Lung (tissue), 11 donors: ENCODE measurements at regions not wholly inside any gene's neighbourhood (a gene's known extent, or its start where the extent isn't known, plus 50 kb on each side); places are given as distances from the start of the nearest gene placed in this dataset.

ENCODE experiments used
- ATAC-seq: fragments of 200-7000 bp; cut with Tn5 transposase; one replicate; pipeline ENCODE4 v1.9.1; 2020; ENCODE audit warnings: moderate number of reproducible peaks; ENCODE audit not compliant: insufficient read depth, low FRiP score
- DNase-seq, 3 donors: peaks; one replicate each; pipeline ENCODE4 v3.0.0-alpha.2; 2013 to 2017
- H3K27ac ChIP-seq, 2 donors: one replicate each; pipeline ENCODE4 v1.5.1; 2013; ENCODE audit warnings: mild to moderate bottlenecking in 2 of 2, moderate library complexity in 2 of 2, control low read depth in 1 of 2, inconsistent platforms in 1 of 2, low read depth in 1 of 2, low read length in 1 of 2
- H3K27me3 ChIP-seq, 3 donors: one replicate each; pipeline ENCODE4 v1.5.1; 2013; ENCODE audit warnings: low read length in 2 of 3; ENCODE audit not compliant: control insufficient read depth in 3 of 3, insufficient read depth in 3 of 3
- H3K36me3 ChIP-seq, 4 donors: one replicate each; pipeline ENCODE4 v1.5.1; 2013; ENCODE audit warnings: low read length in 4 of 4, mild to moderate bottlenecking in 1 of 4, moderate library complexity in 1 of 4; ENCODE audit not compliant: control insufficient read depth in 4 of 4, insufficient read depth in 4 of 4
- H3K4me1 ChIP-seq, 5 donors: one replicate each; pipeline ENCODE4 v1.5.1; 2013; ENCODE audit warnings: low read length in 5 of 5, mild to moderate bottlenecking in 2 of 5, moderate library complexity in 1 of 5; ENCODE audit not compliant: control insufficient read depth in 5 of 5, insufficient read depth in 5 of 5
- H3K4me3 ChIP-seq: one replicate; pipeline ENCODE4 v1.5.1; 2013; ENCODE audit warnings: mild to moderate bottlenecking, control low read depth, moderate library complexity
- H3K9ac ChIP-seq, 2 donors: one replicate each; pipeline ENCODE4 v1.5.1; 2013; ENCODE audit warnings: low read length in 2 of 2, control low read depth in 1 of 2; ENCODE audit not compliant: insufficient read depth in 1 of 2
- H3K9me3 ChIP-seq, 4 donors: one replicate each; pipeline ENCODE4 v1.5.1; 2013; ENCODE audit warnings: low read length in 3 of 4, mild to moderate bottlenecking in 1 of 4, moderate library complexity in 1 of 4; ENCODE audit not compliant: control insufficient read depth in 4 of 4, insufficient read depth in 3 of 4
- WGBS, 2 donors: extraction: QIAGEN DNeasy Blood & Tissue Kit; methylation state at CpG; one replicate each; pipeline ENCODE4 v1.1.7; 2013; 5-methylcytosine and 5-hydroxymethylcytosine counted together
- TF ChIP-seq, protein P1 (sequence below): IDR thresholded peaks from 2 replicates; pipeline ENCODE4 v1.5.1; 2012; ENCODE audit warnings: mild to moderate bottlenecking; ENCODE audit errors: control extremely low read depth, extremely low read depth
- donor health status: control.
- donor health status: control.
- donor health status: Bipolar disorder and iron deficiency.
- donor health status: healthy.
- donor health status: DM: yes; HTN: yes; CAD: no.

GRCh38 chr6:113481910-113482309, 375.2 kb upstream of the MARCKS start:
- ATAC-seq, result no peak
- H3K27ac ChIP-seq, result no peak overlapping the region

GRCh38 chr6:113482771-113483170, 374.4 kb upstream of the MARCKS start:
- no peak overlapping the region for H3K9ac ChIP-seq
- no peaks in the 10 kb centered on the region for H3K27me3 ChIP-seq
- TF ChIP-seq, protein P1, sequence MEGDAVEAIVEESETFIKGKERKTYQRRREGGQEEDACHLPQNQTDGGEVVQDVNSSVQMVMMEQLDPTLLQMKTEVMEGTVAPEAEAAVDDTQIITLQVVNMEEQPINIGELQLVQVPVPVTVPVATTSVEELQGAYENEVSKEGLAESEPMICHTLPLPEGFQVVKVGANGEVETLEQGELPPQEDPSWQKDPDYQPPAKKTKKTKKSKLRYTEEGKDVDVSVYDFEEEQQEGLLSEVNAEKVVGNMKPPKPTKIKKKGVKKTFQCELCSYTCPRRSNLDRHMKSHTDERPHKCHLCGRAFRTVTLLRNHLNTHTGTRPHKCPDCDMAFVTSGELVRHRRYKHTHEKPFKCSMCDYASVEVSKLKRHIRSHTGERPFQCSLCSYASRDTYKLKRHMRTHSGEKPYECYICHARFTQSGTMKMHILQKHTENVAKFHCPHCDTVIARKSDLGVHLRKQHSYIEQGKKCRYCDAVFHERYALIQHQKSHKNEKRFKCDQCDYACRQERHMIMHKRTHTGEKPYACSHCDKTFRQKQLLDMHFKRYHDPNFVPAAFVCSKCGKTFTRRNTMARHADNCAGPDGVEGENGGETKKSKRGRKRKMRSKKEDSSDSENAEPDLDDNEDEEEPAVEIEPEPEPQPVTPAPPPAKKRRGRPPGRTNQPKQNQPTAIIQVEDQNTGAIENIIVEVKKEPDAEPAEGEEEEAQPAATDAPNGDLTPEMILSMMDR, result no peak
- 89% methylated on average over 3 of the region's 3 CpGs for WGBS, 2 donors
- H3K27ac ChIP-seq, result no peak overlapping the region
- DNase-seq, result no peak
- no peak overlapping the region for H3K4me3 ChIP-seq
- H3K4me1 ChIP-seq, result no peaks in the 10 kb centered on the region
- no peaks in the 10 kb centered on the region for H3K9me3 ChIP-seq
- H3K36me3 ChIP-seq, result no peaks in the 10 kb centered on the region
- no peak for ATAC-seq

More at GRCh38 chr6:113481910-113482309, 375.2 kb upstream of the MARCKS start:
- DNase-seq, result no peak
- TF ChIP-seq, protein P1, result no peak
- Histone ChIP-seq H3K4me1 (no peaks in the 10 kb centered on the region), H3K4me3 (no peak overlapping the region), H3K36me3 (no peaks in the 10 kb centered on the region), H3K9me3 (no peaks in the 10 kb centered on the region), H3K9ac (no peak overlapping the region), H3K27me3 (no peaks in the 10 kb centered on the region)

GRCh38 chr6:113486199-113486598, 370.9 kb upstream of the MARCKS start:
- no peaks in the 10 kb centered on the region for H3K9me3 ChIP-seq
- DNase-seq (no peak), ATAC-seq (no peak)
- WGBS, 2 donors, result 47 to 60% methylated on average over 2 of the region's 2 CpGs
- H3K4me1 ChIP-seq, result peaks cover 0 to 3% (median 0%) of the 10 kb centered on the region in 5 donors
- no peak overlapping the region for H3K4me3 ChIP-seq
- no peak overlapping the region for H3K27ac ChIP-seq
- TF ChIP-seq, protein P1, result no peak
- H3K27me3 ChIP-seq, result no peaks in the 10 kb centered on the region
- H3K9ac ChIP-seq, result no peak overlapping the region
- no peaks in the 10 kb centered on the region for H3K36me3 ChIP-seq

GRCh38 chr6:113487489-113488058, 369.6 kb upstream of the MARCKS start:
- no peaks in the 10 kb centered on the region for H3K9me3 ChIP-seq
- WGBS, 2 donors, result 64 to 81% methylated on average over 2 of the region's 2 CpGs
- H3K9ac ChIP-seq, result no peak overlapping the region
- TF ChIP-seq, protein P1, result no peak
- ATAC-seq (no peak), DNase-seq (no peak)
- no peaks in the 10 kb centered on the region for H3K27me3 ChIP-seq
- H3K36me3 ChIP-seq, result no peaks in the 10 kb centered on the region
- no peak overlapping the region for H3K4me3 ChIP-seq
- no peak overlapping the region for H3K27ac ChIP-seq
- peaks cover 0 to 5% (median 0%) of the 10 kb centered on the region in 5 donors for H3K4me1 ChIP-seq
